HG02623 (cell line): ENCODE measurements at regions not wholly inside any gene's neighbourhood (a gene's known extent, or its start where the extent isn't known, plus 50 kb on each side); places are given as distances from the start of the nearest gene placed in this dataset.
"Not testable (repeated sequence)": the region's sequence is repeated elsewhere in the genome, so short reads cannot be mapped to it uniquely, and the experiment has no call there.

Experiments
- ATAC-seq: cut with Tn5 transposase; IDR thresholded peaks from one replicate; pipeline ENCODE4 v1.9.1; 2021; ENCODE audit warnings: moderate library complexity; ENCODE audit not compliant: unreplicated experiment

- no peak for ATAC-seq
Observed at GRCh38 chr5:103690676-103691075, 128.1 kb upstream of the NUDT12 start.

GRCh38 chr5:103679873-103680272 lies 117.3 kb upstream of the NUDT12 start:
- ATAC-seq: no peak

- not testable (repeated sequence) for ATAC-seq
Observed at GRCh38 chr5:103676198-103676597, 113.6 kb upstream of the NUDT12 start.

- no peak for ATAC-seq
Observed at GRCh38 chr5:103674739-103675138, 112.2 kb upstream of the NUDT12 start.

- ATAC-seq: no peak
Observed at GRCh38 chr5:103674251-103674650, 111.7 kb upstream of the NUDT12 start.

- ATAC-seq: no peak
Observed at GRCh38 chr5:103669615-103670014, 107.0 kb upstream of the NUDT12 start.

- no peak for ATAC-seq
Observed at GRCh38 chr5:103668281-103668680, 105.7 kb upstream of the NUDT12 start.

- ATAC-seq: no peak
Observed at GRCh38 chr5:103667068-103667467, 104.5 kb upstream of the NUDT12 start.

- no peak for ATAC-seq
Observed at GRCh38 chr5:103657301-103657700, 94.7 kb upstream of the NUDT12 start.

- ATAC-seq: no peak
Observed at GRCh38 chr5:103648086-103648485, 85.5 kb upstream of the NUDT12 start.

GRCh38 chr5:103646698-103647614 lies 84.4 kb upstream of the NUDT12 start:
- ATAC-seq: no peak

GRCh38 chr5:103645816-103646215 lies 83.2 kb upstream of the NUDT12 start:
- no peak for ATAC-seq

- no peak for ATAC-seq
Observed at GRCh38 chr5:103638979-103639378, 76.4 kb upstream of the NUDT12 start.

- ATAC-seq: no peak
Observed at GRCh38 chr5:103624675-103625074, 62.1 kb upstream of the NUDT12 start.

GRCh38 chr5:103624035-103624480 lies 61.5 kb upstream of the NUDT12 start:
- no peak for ATAC-seq

- no peak for ATAC-seq
Observed at GRCh38 chr5:103623425-103623824, 60.8 kb upstream of the NUDT12 start.

- no peak for ATAC-seq
Observed at GRCh38 chr5:103621548-103621930, 59.0 kb upstream of the NUDT12 start.

- no peak for ATAC-seq
Observed at GRCh38 chr5:103620851-103621547, 58.4 kb upstream of the NUDT12 start.

- ATAC-seq: no peak
Observed at GRCh38 chr5:103617913-103618312, 55.3 kb upstream of the NUDT12 start.

GRCh38 chr5:103617090-103617489 lies 54.5 kb upstream of the NUDT12 start:
- ATAC-seq: no peak

- ATAC-seq: no peak
Observed at GRCh38 chr5:103612545-103612944, 50.0 kb upstream of the NUDT12 start.
